ENCODE measurements at regions not wholly inside any gene's neighbourhood (a gene's known extent, or its start where the extent isn't known, plus 50 kb on each side); places are given as distances from the start of the nearest gene placed in this dataset.
"Not testable (repeated sequence)": the region's sequence is repeated elsewhere in the genome, so short reads cannot be mapped to it uniquely, and the experiment has no call there.

DNA sequence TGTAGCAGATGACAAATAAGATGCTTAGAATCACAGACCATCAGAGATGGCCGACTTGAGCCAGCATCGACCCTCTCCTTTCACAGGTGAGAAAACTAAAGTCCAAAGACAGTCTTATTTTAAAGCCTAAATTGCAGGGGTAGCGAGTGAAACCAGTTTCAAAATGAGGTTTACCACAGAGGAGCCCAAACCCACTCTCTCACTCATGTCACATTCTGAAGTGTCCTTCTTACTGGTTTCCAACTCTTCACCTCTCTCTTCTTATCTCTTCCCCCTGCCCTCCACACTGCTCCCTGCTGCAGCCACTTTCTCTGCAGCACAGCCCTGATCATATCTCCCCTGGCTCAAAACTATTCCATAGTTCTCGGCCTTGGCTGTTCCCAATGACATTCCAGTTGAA lies 57.0 kb upstream of the NID2 start:
- H3K4me3 ChIP-seq (ENCODE audit: low read depth, low read length) = no peak overlapping the region
- no peaks in the 10 kb centered on the region for H3K27me3 ChIP-seq (ENCODE audit: control insufficient read depth, insufficient read depth, low read length)
- H3K4me2 ChIP-seq (ENCODE audit: low read length) = no peak overlapping the region
- H3K9ac ChIP-seq = no peak overlapping the region
- TF ChIP-seq CTCF (IDR thresholded peaks at IDR 0.05) = no peak
- H3K4me1 ChIP-seq = no peaks in the 10 kb centered on the region
- H3K9me3 ChIP-seq (ENCODE audit: control insufficient read depth, low read length) = no peaks in the 10 kb centered on the region
- no peak overlapping the region for H3K27ac ChIP-seq
- no peaks in the 10 kb centered on the region for H3K79me2 ChIP-seq
- H2AFZ ChIP-seq = no peak overlapping the region
- H3K36me3 ChIP-seq (ENCODE audit: control insufficient read depth, insufficient read depth, low read length) = no peaks in the 10 kb centered on the region

- no peak for TF ChIP-seq CTCF (IDR thresholded peaks at IDR 0.05)
- no peaks in the 10 kb centered on the region for H3K27me3 ChIP-seq (ENCODE audit: control insufficient read depth, insufficient read depth, low read length)
- no peaks in the 10 kb centered on the region for H3K79me2 ChIP-seq
- peak overlapping the region; percentile 52 for H3K27ac ChIP-seq
- H3K9me3 ChIP-seq (ENCODE audit: control insufficient read depth, low read length) = no peaks in the 10 kb centered on the region
- H2AFZ ChIP-seq = no peak overlapping the region
- peak overlapping the region; percentile 12 for H3K4me2 ChIP-seq (ENCODE audit: low read length)
- H3K36me3 ChIP-seq (ENCODE audit: control insufficient read depth, insufficient read depth, low read length) = no peaks in the 10 kb centered on the region
- no peak overlapping the region for H3K4me3 ChIP-seq (ENCODE audit: low read depth, low read length)
- H3K9ac ChIP-seq = no peak overlapping the region
- H3K4me1 ChIP-seq = no peaks in the 10 kb centered on the region
Observed at GRCh38 chr14:52124791-52125684, 56.2 kb upstream of the NID2 start.

- not testable (repeated sequence) for H3K9ac ChIP-seq; H3K27ac ChIP-seq; H3K27me3 ChIP-seq (ENCODE audit: control insufficient read depth, insufficient read depth, low read length); H3K79me2 ChIP-seq; H3K4me1 ChIP-seq; H3K9me3 ChIP-seq (ENCODE audit: control insufficient read depth, low read length); H3K4me3 ChIP-seq (ENCODE audit: low read depth, low read length); H3K4me2 ChIP-seq (ENCODE audit: low read length); H2AFZ ChIP-seq; H3K36me3 ChIP-seq (ENCODE audit: control insufficient read depth, insufficient read depth, low read length)
Observed at GRCh38 chr14:52122163-52122562, 53.3 kb upstream of the NID2 start.

DNA sequence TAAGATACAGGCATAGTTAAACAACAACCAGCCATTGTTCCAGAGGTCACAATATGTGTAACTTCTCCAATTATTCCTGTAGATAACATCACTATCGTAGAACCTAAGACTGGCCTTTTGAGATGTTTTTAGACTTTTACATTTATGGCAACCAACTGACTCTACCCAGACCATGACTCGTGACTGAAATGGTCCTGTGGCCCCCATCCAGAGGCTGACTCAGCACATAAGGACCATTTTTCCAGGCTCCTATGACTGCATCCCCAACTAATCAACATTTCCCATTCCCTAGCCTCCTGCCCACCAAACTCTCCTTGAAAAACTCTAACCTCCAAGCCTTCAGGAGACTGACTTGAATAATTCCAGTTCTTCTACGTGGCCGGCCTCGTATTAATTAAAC lies 52.6 kb upstream of the NID2 start:
- Histone ChIP-seq H3K9ac (no peak overlapping the region), H3K79me2 (no peaks in the 10 kb centered on the region), H3K36me3 (ENCODE audit: control insufficient read depth, insufficient read depth, low read length) (no peaks in the 10 kb centered on the region), H2AFZ (no peak overlapping the region), H3K4me1 (no peaks in the 10 kb centered on the region), H3K9me3 (ENCODE audit: control insufficient read depth, low read length) (no peaks in the 10 kb centered on the region), H3K4me2 (ENCODE audit: low read length) (no peak overlapping the region), H3K4me3 (ENCODE audit: low read depth, low read length) (no peak overlapping the region), H3K27ac (no peak overlapping the region), H3K27me3 (ENCODE audit: control insufficient read depth, insufficient read depth, low read length) (no peaks in the 10 kb centered on the region)
- no peak for TF ChIP-seq CTCF (IDR thresholded peaks at IDR 0.05)

DNA sequence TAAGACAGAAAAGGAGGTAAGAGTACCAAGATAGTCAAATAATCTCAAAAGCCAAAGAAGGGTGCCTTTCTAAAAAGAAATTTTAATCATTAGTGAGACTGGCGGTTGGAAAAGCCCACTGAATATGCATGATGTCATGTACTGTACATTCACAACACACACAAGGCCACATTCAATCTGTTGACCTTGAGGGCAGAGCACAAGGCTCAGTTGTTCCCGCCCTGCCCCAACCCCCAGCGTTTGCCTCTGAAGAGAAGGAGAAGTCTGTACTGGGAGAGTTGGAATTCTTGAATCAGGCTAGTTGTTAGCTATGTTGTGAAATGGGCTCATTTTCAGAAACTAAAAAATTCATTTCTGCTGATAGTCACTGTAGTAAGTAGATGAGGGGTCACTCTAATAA lies 50.2 kb upstream of the NID2 start:
- Histone ChIP-seq H3K36me3 (ENCODE audit: control insufficient read depth, insufficient read depth, low read length) (no peaks in the 10 kb centered on the region), H3K9me3 (ENCODE audit: control insufficient read depth, low read length) (no peaks in the 10 kb centered on the region), H3K4me3 (ENCODE audit: low read depth, low read length) (no peak overlapping the region), H2AFZ (no peak overlapping the region), H3K79me2 (no peaks in the 10 kb centered on the region), H3K27me3 (ENCODE audit: control insufficient read depth, insufficient read depth, low read length) (no peaks in the 10 kb centered on the region), H3K4me2 (ENCODE audit: low read length) (no peak overlapping the region), H3K27ac (no peak overlapping the region), H3K9ac (no peak overlapping the region), H3K4me1 (no peaks in the 10 kb centered on the region)
- no peak for TF ChIP-seq CTCF (IDR thresholded peaks at IDR 0.05)
